Bronchial epithelial cell (primary cell): ENCODE measurements at regions not wholly inside any gene's neighbourhood (a gene's known extent, or its start where the extent isn't known, plus 50 kb on each side); places are given as distances from the start of the nearest gene placed in this dataset.

Source experiments
- DNase-seq: peaks from one replicate; pipeline ENCODE4 v3.0.0-alpha.2; 2010; ENCODE audit warnings: low read depth
- FAIRE-seq: peaks from 2 replicates; lab custom pipeline; 2011; peaks lifted over from hg19 to GRCh38; lab: Jason Lieb, UNC
- H3K27me3 ChIP-seq: 2 replicates; pipeline ENCODE4 v1.5.1; 2011; ENCODE audit warnings: low read length; ENCODE audit not compliant: control insufficient read depth, insufficient read depth
- H3K36me3 ChIP-seq: 2 replicates; pipeline ENCODE4 v1.5.1; 2011; ENCODE audit warnings: low read length; ENCODE audit not compliant: control insufficient read depth, insufficient read depth
- H3K4me3 ChIP-seq: 2 replicates; pipeline ENCODE4 v1.5.1; 2011; ENCODE audit warnings: mild to moderate bottlenecking, low read depth, low read length, control low read depth
- CTCF ChIP-seq: IDR thresholded peaks from 2 replicates; pipeline ENCODE4 v1.5.1; 2011; ENCODE audit warnings: mild to moderate bottlenecking, moderate library complexity, low read length, control low read depth, inconsistent platforms; ENCODE audit not compliant: insufficient read depth, severe bottlenecking

- H3K4me3 ChIP-seq, result no peak overlapping the region
- TF ChIP-seq CTCF, result no peak
- no peak for FAIRE-seq
- H3K27me3 ChIP-seq, result no peaks in the 10 kb centered on the region
- peaks cover 1% of the 10 kb centered on the region for H3K36me3 ChIP-seq
- no peak for DNase-seq
Measured at GRCh38 chr1:39150779-39151178, 53.7 kb upstream of the MACF1 start.

- FAIRE-seq (no peak), DNase-seq (no peak)
- H3K36me3 ChIP-seq, result peaks cover 1% of the 10 kb centered on the region
- TF ChIP-seq CTCF, result no peak
- no peak overlapping the region for H3K4me3 ChIP-seq
- no peaks in the 10 kb centered on the region for H3K27me3 ChIP-seq
Measured at GRCh38 chr1:39151267-39151666, 53.2 kb upstream of the MACF1 start.

GRCh38 chr1:39152923-39153322 lies 51.6 kb upstream of the MACF1 start:
- no peak for TF ChIP-seq CTCF
- no peaks in the 10 kb centered on the region for H3K27me3 ChIP-seq
- DNase-seq (no peak), FAIRE-seq (no peak)
- H3K4me3 ChIP-seq, result no peak overlapping the region
- no peaks in the 10 kb centered on the region for H3K36me3 ChIP-seq

GRCh38 chr1:39153684-39154083 lies 50.8 kb upstream of the MACF1 start:
- TF ChIP-seq CTCF, result no peak
- FAIRE-seq, result no peak

GRCh38 chr1:39154553-39155421 lies 49.7 kb upstream of the MACF1 start:
- DNase-seq (peak; percentile 77), FAIRE-seq (no peak)
- Histone ChIP-seq H3K27me3 (no peaks in the 10 kb centered on the region), H3K4me3 (no peak overlapping the region), H3K36me3 (no peaks in the 10 kb centered on the region)
- no peak for TF ChIP-seq CTCF

More at GRCh38 chr1:39153684-39154083, 50.8 kb upstream of the MACF1 start:
- no peak overlapping the region for H3K4me3 ChIP-seq
- DNase-seq, result no peak
- no peaks in the 10 kb centered on the region for H3K36me3 ChIP-seq
- H3K27me3 ChIP-seq, result no peaks in the 10 kb centered on the region
